ENCODE measurements at regions not wholly inside any gene's neighbourhood (a gene's known extent, or its start where the extent isn't known, plus 50 kb on each side); places are given as distances from the start of the nearest gene placed in this dataset.
A peak's percentile ranks its signal among the peaks of the same experiment; 100 is the strongest.

GRCh38 chr2:225112362-225113126, 70.3 kb upstream of the DOCK10 start:
- intact Hi-C loops (cut with DNase I): no loop called here
- peak in 26 of 42 donors; percentile 10 to 71 (median 30) for DNase-seq

GRCh38 chr2:225108805-225109204, 66.5 kb upstream of the DOCK10 start:
- DNase-seq: no peak
- intact Hi-C loops (cut with DNase I): no loop called here

GRCh38 chr2:225104971-225105370, 62.7 kb upstream of the DOCK10 start:
- DNase-seq: no peak
- intact Hi-C loops (cut with DNase I): no loop called here

- intact Hi-C loops (cut with DNase I): no loop called here
- no peak for DNase-seq
These were observed 62.1 kb upstream of the DOCK10 start for GRCh38 chr2:225104321-225104720.

GRCh38 chr2:225103737-225104141, 61.5 kb upstream of the DOCK10 start:
- DNase-seq: no peak
- intact Hi-C loops (cut with DNase I): no loop called here

- peak in 2 of 42 donors; percentile 11 to 19 for DNase-seq
- intact Hi-C loops (cut with DNase I): no loop called here
These were observed 58.6 kb upstream of the DOCK10 start for GRCh38 chr2:225100856-225101294.

GRCh38 chr2:225100269-225100668, 58.0 kb upstream of the DOCK10 start:
- intact Hi-C loops (cut with DNase I): no loop called here

GRCh38 chr2:225097035-225097434, 54.8 kb upstream of the DOCK10 start:
- no peak for DNase-seq
- intact Hi-C loops (cut with DNase I): no loop called here

More at GRCh38 chr2:225100269-225100668, 58.0 kb upstream of the DOCK10 start:
- DNase-seq: no peak
